Colonic mucosa (tissue), 4 donors: ENCODE measurements at regions not wholly inside any gene's neighbourhood (a gene's known extent, or its start where the extent isn't known, plus 50 kb on each side); places are given as distances from the start of the nearest gene placed in this dataset.

Experiments
- DNase-seq: peaks from one replicate; pipeline ENCODE4 v3.0.0-alpha.2; 2020
- H3K27ac ChIP-seq: fragments of 200-600 bp; one replicate; pipeline ENCODE4 v1.8.0; 2021
- H3K27me3 ChIP-seq: fragments of 200-600 bp; one replicate; pipeline ENCODE4 v1.8.0; 2021
- H3K36me3 ChIP-seq: fragments of 200-600 bp; one replicate; pipeline ENCODE4 v1.8.0; 2021
- H3K4me1 ChIP-seq: fragments of 200-600 bp; one replicate; pipeline ENCODE4 v1.8.0; 2021; ENCODE audit warnings: mild to moderate bottlenecking
- H3K4me3 ChIP-seq: fragments of 200-600 bp; one replicate; pipeline ENCODE4 v1.8.0; 2021
- H3K9ac ChIP-seq, 2 donors: one replicate each; pipeline ENCODE4 v1.7.0; 2013; ENCODE audit warnings: control low read depth in 2 of 2, low read depth in 2 of 2, low read length in 2 of 2
- H3K9me3 ChIP-seq: fragments of 200-600 bp; one replicate; pipeline ENCODE4 v1.8.0; 2021
- CTCF ChIP-seq: fragments of 200-600 bp; IDR thresholded peaks from one replicate; pipeline ENCODE4 v1.8.0; 2022; ENCODE audit warnings: antibody characterized with exemption, mild to moderate bottlenecking
- intact Hi-C: fragments of 100-400 bp; cut with DNase I; formaldehyde crosslinking; loops from one replicate; pipeline ENCODE4 v1.14.1; 2022
- donor health status: healthy.
- donor health status: DM: no; HTN: no; CAD: no.
- donor health status: DM: no; HTN: no; CAD: no.

DNA sequence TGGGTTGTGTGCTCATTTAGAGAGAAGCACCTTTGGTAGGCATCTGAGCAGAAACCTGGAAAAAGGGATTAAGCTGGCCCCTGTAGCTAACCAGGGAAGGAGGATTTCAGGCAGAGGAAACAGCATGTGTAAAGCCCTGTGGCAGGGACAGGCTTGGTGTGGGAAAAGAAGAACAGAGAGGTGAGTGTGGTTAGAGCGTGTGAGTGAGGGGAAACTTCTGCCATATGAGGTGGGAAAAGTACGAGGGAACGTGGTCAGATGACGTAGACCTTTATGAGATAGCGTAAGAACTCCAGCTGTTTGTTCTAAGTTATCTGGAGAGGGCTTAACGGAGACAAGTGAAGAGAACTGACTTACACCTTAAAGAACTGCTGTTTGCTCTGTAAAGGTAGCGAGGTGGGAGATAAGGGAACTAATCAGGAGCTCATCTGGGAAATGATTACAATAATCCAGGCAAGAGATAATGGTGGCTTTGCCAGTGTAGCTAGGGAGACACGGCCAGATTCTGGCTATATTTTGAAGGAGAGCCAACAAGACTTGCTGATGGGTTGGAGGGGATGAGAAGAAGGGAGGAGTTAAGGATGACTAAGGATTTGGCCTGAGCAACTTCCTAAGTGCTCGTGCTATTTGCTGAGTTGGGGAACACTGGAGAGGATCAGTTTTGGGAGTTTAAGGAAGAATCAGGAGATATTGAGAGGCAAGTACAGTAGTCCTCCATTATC is 234.0 kb downstream of the ETNK1 start:
- no peak overlapping the region for H3K9ac ChIP-seq
- intact Hi-C loops = loop anchor here (5.0 kb wide), 1 partner anchor 198 kb away; no protein-coding TSS in a partner anchor
- no peak overlapping the region for H3K4me3 ChIP-seq
- H3K36me3 ChIP-seq = no peaks in the 10 kb centered on the region
- no peak overlapping the region for H3K27ac ChIP-seq
- no peaks in the 10 kb centered on the region for H3K27me3 ChIP-seq
- TF ChIP-seq CTCF = no peak
- H3K9me3 ChIP-seq = no peaks in the 10 kb centered on the region
- DNase-seq = no peak
- H3K4me1 ChIP-seq = no peaks in the 10 kb centered on the region

DNA sequence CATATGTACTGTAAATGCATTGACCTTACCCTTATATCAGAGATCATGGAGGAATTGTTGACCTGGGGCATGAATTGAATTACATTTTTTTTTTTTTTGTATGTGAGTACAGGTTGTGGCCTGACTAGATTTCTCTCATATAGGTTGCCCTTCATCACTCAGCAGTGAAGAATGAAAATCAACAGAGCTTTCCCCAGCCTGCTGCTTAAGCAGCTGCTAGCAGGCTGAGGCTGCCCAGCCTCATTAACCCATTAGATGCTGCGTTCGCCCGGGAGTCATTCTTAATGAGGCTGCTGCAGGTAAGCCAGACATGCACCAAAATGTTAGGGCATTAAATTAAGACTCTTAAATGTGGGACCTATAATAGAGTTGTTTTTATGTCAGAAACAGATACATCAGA is 236.0 kb downstream of the ETNK1 start:
- no peak overlapping the region for H3K4me3 ChIP-seq
- H3K27me3 ChIP-seq = no peaks in the 10 kb centered on the region
- intact Hi-C loops = no loop called here
- no peak for TF ChIP-seq CTCF
- no peaks in the 10 kb centered on the region for H3K9me3 ChIP-seq
- no peak overlapping the region for H3K9ac ChIP-seq
- H3K4me1 ChIP-seq = no peaks in the 10 kb centered on the region
- H3K27ac ChIP-seq = no peak overlapping the region
- H3K36me3 ChIP-seq = no peaks in the 10 kb centered on the region
- no peak for DNase-seq

DNA sequence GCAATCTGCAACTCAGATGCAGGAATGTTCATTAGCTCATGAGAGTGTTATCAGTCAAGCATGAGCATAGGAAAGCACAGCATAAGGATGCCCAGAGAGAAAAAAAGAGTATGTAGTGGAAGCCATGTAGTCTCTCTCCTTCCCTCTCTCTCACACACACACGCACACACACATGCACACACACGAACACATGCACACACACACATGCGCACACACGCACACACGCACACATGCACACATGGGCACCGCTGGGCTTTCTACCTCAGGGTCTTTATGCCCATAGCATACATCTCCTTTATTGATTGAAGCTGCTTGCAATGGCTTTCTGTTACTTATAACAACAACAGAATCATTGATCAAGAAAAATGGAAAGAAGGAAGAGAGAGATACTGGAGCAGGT is 240.9 kb downstream of the ETNK1 start:
- Histone ChIP-seq H3K27me3 (no peaks in the 10 kb centered on the region), H3K27ac (no peak overlapping the region), H3K9ac (no peak overlapping the region), H3K9me3 (no peaks in the 10 kb centered on the region), H3K36me3 (no peaks in the 10 kb centered on the region), H3K4me3 (no peak overlapping the region), H3K4me1 (no peaks in the 10 kb centered on the region)
- no peak for DNase-seq
- intact Hi-C loops = no loop called here
- no peak for TF ChIP-seq CTCF

GRCh38 chr12:22866406-22866805 is 241.4 kb downstream of the ETNK1 start:
- H3K36me3 ChIP-seq = no peaks in the 10 kb centered on the region
- no peaks in the 10 kb centered on the region for H3K9me3 ChIP-seq
- H3K27me3 ChIP-seq = no peaks in the 10 kb centered on the region
- TF ChIP-seq CTCF = no peak
- no peak overlapping the region for H3K9ac ChIP-seq
- intact Hi-C loops = no loop called here
- no peak overlapping the region for H3K27ac ChIP-seq
- H3K4me1 ChIP-seq = no peaks in the 10 kb centered on the region
- H3K4me3 ChIP-seq = no peak overlapping the region
- no peak for DNase-seq

GRCh38 chr12:22874151-22874550 is 249.2 kb downstream of the ETNK1 start:
- Histone ChIP-seq H3K27ac (no peak overlapping the region), H3K4me3 (no peak overlapping the region), H3K9me3 (no peaks in the 10 kb centered on the region), H3K4me1 (no peaks in the 10 kb centered on the region), H3K27me3 (no peaks in the 10 kb centered on the region), H3K9ac (no peak overlapping the region), H3K36me3 (no peaks in the 10 kb centered on the region)
- intact Hi-C loops = no loop called here
- TF ChIP-seq CTCF = no peak
- no peak for DNase-seq
